ACHN (cell line): ENCODE measurements at regions not wholly inside any gene's neighbourhood (a gene's known extent, or its start where the extent isn't known, plus 50 kb on each side); places are given as distances from the start of the nearest gene placed in this dataset.

Experiments used
- DNase-seq: peaks from one replicate; pipeline ENCODE4 v3.0.0-alpha.2; 2015
- in situ Hi-C: cut with HindIII; loops from 2 replicates; pipeline ENCODE4 v1.10.0; 2017; ENCODE audit warnings: low sequenced_read_pairs, low pct_ligation_motif_present, low pct_unique_long_range_greater_than_20kb

DNA sequence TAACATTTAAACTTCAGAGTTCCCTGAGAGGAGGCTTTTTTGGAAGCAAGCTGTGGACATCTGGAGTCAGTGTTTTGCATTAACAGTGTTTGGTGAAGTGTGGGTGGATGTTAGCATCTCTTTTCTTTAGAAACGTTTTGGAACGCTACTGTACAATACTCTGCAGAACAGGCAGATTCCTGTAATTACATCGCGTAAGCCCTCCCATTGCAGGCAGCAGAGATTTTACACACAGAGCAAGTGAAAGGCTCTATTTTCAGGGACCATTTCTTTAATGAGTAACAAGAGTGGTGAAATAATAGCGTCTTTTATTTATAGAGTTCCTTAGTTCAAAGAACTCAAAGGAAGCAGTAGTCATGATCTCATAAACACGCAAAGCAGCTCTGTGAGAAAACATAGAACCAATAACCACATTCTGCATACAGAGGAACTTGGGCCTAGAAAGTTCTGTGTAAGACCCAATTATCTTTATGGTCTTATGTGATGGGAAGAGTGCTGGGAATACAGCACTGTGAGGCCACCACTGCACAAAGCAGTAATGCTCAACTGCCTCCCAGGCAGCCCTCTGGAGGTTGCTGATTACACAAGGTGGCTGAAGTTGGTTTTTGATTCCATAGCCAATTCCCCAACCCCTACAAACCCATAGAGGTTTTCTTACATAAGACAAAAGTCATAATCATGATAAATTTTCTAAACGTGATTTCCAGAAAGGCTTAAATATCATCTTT is 298.7 kb upstream of the EPHA5 start:
- DNase-seq, result no peak
- in situ Hi-C loops, result no loop called here

- no peak for DNase-seq
- in situ Hi-C loops, result no loop called here
Observed at GRCh38 chr4:65960751-65961150, 290.5 kb upstream of the EPHA5 start.

DNA sequence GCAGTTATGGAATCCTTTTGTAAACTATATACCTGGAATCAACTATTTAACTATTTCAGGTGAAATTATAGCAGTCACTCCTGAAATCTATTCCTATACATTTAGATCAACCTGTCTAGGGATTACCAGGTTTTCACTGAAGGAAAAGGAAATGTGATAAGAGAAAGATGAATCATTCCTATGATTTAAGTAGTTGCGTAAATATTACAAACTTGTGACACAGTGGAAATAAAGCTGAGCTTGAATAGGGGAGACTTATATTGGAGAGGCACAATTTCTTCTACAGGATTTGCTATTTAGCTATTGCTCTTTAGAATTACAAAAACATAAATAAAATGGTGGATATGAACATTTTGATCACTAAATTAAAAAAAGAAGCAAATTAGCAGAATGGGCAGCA is 284.1 kb upstream of the EPHA5 start:
- in situ Hi-C loops, result no loop called here

GRCh38 chr4:65951177-65951576 is 280.9 kb upstream of the EPHA5 start:
- DNase-seq, result no peak
- in situ Hi-C loops, result no loop called here

More for the DNA sequence above, 284.1 kb upstream of the EPHA5 start:
- no peak for DNase-seq

- in situ Hi-C loops, result no loop called here
- peak; percentile 96 for DNase-seq
Observed at GRCh38 chr4:65943076-65943475, 272.8 kb upstream of the EPHA5 start.

DNA sequence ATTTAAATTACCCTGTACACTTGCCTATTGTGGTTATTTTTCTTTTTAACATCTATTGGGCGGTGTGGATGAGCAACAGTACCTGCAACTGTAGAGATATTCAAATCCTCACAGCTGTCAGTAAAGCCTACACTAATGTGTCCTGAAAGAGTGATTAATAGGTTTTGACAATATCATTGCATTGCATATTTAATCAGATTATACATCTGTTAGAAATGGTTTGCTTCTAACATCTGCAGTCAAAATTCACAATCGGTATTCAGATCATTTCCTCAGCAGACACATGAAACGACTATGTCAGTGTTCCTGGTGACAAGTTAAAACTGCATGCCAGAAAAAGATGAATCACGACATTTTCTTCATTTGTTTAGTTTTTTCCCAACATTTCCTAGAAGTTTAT is 254.6 kb upstream of the EPHA5 start:
- DNase-seq, result no peak
- in situ Hi-C loops, result no loop called here

GRCh38 chr4:65923616-65924015 is 253.3 kb upstream of the EPHA5 start:
- in situ Hi-C loops, result no loop called here

GRCh38 chr4:65921180-65921579 is 250.9 kb upstream of the EPHA5 start:
- no peak for DNase-seq
- in situ Hi-C loops, result no loop called here

More at GRCh38 chr4:65923616-65924015, 253.3 kb upstream of the EPHA5 start:
- DNase-seq, result no peak

GRCh38 chr4:65918872-65919271 is 248.6 kb upstream of the EPHA5 start:
- in situ Hi-C loops, result no loop called here
- DNase-seq, result no peak

- in situ Hi-C loops, result no loop called here
- DNase-seq, result no peak
Observed at GRCh38 chr4:65918212-65918611, 247.9 kb upstream of the EPHA5 start.

DNA sequence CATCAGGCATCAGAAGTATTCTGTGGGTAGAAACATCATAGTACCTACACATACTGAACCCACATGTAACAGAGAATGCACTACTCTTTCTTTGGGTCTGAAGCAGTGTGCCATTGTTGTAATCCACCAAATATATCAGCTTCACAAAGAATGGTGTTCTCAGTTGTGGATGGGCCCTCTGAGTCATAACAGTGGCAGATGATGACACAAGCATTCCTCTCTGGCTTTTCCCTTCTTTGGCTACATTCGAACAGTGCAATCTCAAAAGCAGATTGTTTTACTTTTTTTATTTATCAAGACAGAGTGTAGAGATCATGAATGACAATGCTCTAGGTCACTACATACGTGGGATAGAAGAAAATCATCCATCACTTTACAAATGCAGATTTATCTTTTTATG is 247.2 kb upstream of the EPHA5 start:
- in situ Hi-C loops, result no loop called here
- no peak for DNase-seq

- in situ Hi-C loops, result no loop called here
- DNase-seq, result no peak
Observed at GRCh38 chr4:65911720-65912119, 241.4 kb upstream of the EPHA5 start.

- no peak for DNase-seq
- in situ Hi-C loops, result no loop called here
Observed at GRCh38 chr4:65893957-65894755, 223.9 kb upstream of the EPHA5 start.

DNA sequence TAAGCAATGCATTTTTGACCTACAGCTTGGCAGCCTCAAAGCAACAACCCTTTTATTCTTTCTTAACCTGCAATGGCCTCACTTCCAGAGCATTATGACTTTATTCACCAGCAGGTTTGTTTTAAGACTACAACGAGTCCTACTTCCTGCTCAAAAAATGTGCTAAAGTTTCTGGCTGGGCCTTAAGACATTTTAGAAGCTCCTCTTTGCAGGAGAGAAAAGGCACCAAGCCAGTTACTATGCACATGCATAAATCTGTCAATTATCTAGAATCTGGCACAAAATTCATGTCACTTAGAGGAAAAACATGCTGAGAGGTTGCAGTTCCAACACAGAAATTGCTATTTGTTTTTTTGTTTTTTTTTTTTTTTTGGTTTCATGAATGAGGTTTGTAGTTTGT is 223.0 kb upstream of the EPHA5 start:
- in situ Hi-C loops, result no loop called here

GRCh38 chr4:65880594-65880993 is 210.3 kb upstream of the EPHA5 start:
- no peak for DNase-seq
- in situ Hi-C loops, result no loop called here

More for the DNA sequence above, 223.0 kb upstream of the EPHA5 start:
- no peak for DNase-seq

DNA sequence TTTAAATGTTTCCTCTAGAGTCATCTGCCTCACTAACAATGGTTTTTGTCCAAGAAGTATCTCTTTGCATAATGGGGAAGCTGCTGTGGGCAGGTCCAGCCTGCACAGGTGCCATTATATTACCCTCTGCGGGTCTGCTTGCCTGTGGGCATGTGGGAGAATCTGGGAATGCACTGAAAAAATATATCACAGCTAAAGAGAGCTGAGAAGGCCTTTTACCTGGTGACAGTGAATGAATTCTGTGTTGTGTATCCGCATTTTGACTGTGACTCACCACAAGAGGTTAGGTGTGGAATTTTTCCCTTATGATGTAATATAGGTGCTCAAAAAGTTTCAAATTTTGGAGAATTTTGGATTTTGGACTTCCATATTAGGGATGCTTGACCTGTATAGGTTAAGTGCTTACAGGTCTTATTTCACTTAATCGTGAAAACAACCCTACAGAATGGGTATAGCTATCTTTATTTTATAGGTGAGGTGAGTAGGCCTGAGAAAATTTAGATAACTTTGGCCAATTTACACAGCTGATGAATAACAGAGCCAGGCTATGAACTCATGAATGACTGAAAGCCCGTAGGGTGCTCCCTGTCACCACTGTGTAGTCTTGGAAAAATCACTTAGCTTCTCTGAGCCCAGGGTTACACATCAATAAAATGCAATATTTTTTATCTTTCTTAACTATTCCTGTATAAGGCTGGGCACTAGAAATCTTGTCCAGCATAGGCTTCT is 198.0 kb upstream of the EPHA5 start:
- in situ Hi-C loops, result no loop called here
- no peak for DNase-seq

- in situ Hi-C loops, result no loop called here
- peak; percentile 32 for DNase-seq
Observed at GRCh38 chr4:65865489-65865888, 195.2 kb upstream of the EPHA5 start.

- in situ Hi-C loops, result no loop called here
- no peak for DNase-seq
Observed at GRCh38 chr4:65861993-65862392, 191.7 kb upstream of the EPHA5 start.

DNA sequence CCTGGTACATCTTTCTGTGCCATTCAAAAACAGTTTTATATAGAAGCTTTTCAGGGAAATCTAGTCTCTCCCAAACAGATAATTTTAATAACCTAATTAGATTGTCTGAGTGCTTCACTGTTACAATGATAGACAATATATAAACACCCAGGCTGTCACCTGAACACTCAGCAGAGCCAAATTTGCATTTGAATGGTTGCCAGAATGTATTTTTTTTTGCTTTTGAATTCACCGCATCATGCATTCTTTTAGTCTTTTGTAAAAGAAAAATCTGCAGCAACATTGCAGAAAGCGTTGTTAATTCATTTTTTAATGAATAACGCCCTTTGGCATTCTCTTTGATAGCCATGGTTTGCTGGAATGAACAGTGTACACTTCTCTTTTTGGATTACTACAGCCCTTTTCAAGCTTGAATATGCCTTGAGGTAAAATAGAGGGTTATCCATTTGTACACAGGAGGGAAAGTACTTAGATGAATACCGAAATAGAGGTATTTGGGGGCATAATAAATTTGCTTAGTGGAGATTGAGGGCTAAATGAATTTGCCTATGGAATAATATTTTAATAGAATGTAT is 175.0 kb upstream of the EPHA5 start:
- in situ Hi-C loops, result no loop called here
- no peak for DNase-seq
